Liver (tissue), 8 donors: ENCODE measurements at regions not wholly inside any gene's neighbourhood (a gene's known extent, or its start where the extent isn't known, plus 50 kb on each side); places are given as distances from the start of the nearest gene placed in this dataset.

Experiments used
- DNase-seq: peaks from one replicate; pipeline ENCODE4 v3.0.0-alpha.2; 2017; ENCODE audit warnings: low spot score
- H3K27ac ChIP-seq, 2 donors: one replicate each; pipeline ENCODE4 v1.7.0; 2013; ENCODE audit warnings: inconsistent platforms in 2 of 2, low read length in 2 of 2, control low read depth in 1 of 2, low read depth in 1 of 2, mild to moderate bottlenecking in 1 of 2
- H3K27me3 ChIP-seq, 4 donors: one replicate each; pipeline versions ENCODE4 v1.6.1 to v1.7.0; 2013; ENCODE audit warnings: low read length in 3 of 4, inconsistent platforms in 1 of 4, mild to moderate bottlenecking in 1 of 4, moderate library complexity in 1 of 4; ENCODE audit not compliant: control insufficient read depth in 4 of 4, insufficient read depth in 4 of 4
- H3K36me3 ChIP-seq, 4 donors: one replicate each; pipeline versions ENCODE4 v1.6.1 to v1.7.0; 2013; ENCODE audit warnings: low read length in 3 of 4, mild to moderate bottlenecking in 3 of 4, low read depth in 1 of 4, moderate library complexity in 1 of 4; ENCODE audit not compliant: control insufficient read depth in 4 of 4, insufficient read depth in 3 of 4
- H3K4me1 ChIP-seq, 4 donors: one replicate each; pipeline versions ENCODE4 v1.6.1 to v1.7.0; 2013; ENCODE audit warnings: low read length in 3 of 4, mild to moderate bottlenecking in 3 of 4, moderate library complexity in 1 of 4; ENCODE audit not compliant: control insufficient read depth in 4 of 4, insufficient read depth in 4 of 4
- H3K4me3 ChIP-seq, 3 donors: one replicate each; pipeline versions ENCODE4 v1.6.1 to v1.7.0; 2013; ENCODE audit warnings: low read length in 3 of 3, control low read depth in 1 of 3, low read depth in 1 of 3, mild to moderate bottlenecking in 1 of 3
- H3K9ac ChIP-seq, 2 donors: one replicate each; pipeline ENCODE4 v1.7.0; 2013; ENCODE audit warnings: low read length in 2 of 2, mild to moderate bottlenecking in 2 of 2, moderate library complexity in 2 of 2, control low read depth in 1 of 2, low read depth in 1 of 2
- H3K9me3 ChIP-seq, 4 donors: one replicate each; pipeline versions ENCODE4 v1.6.1 to v1.7.0; 2013; ENCODE audit warnings: low read length in 3 of 4; ENCODE audit not compliant: control insufficient read depth in 4 of 4
- ATF3 ChIP-seq: IDR thresholded peaks from 2 replicates; pipeline ENCODE4 v1.6.1; 2016; ENCODE audit warnings: antibody characterized with exemption
- FOXA2 ChIP-seq: IDR thresholded peaks from 2 replicates; pipeline ENCODE4 v1.6.1; 2016; ENCODE audit warnings: antibody characterized with exemption
- GABPA ChIP-seq, 2 donors: IDR thresholded peaks in 1 of 2; conservative IDR thresholded peaks in 1 of 2; 2 replicates each; pipeline ENCODE4 v1.6.1; 2016; ENCODE audit warnings: antibody characterized with exemption in 2 of 2, mild to moderate bottlenecking in 1 of 2, moderate library complexity in 1 of 2
- HNF4A ChIP-seq, 2 donors: conservative IDR thresholded peaks; 2 replicates each; pipeline ENCODE4 v1.6.1; 2016; ENCODE audit warnings: antibody characterized with exemption in 2 of 2, mild to moderate bottlenecking in 2 of 2
- JUND ChIP-seq, 2 donors: IDR thresholded peaks; 2 replicates each; pipeline ENCODE4 v1.6.1; 2016; ENCODE audit warnings: antibody characterized with exemption in 2 of 2
- NR2F2 ChIP-seq: IDR thresholded peaks from 2 replicates; pipeline ENCODE4 v1.6.1; 2016; ENCODE audit warnings: antibody characterized with exemption
- SP1 ChIP-seq: IDR thresholded peaks from 2 replicates; pipeline ENCODE4 v1.6.1; 2018; ENCODE audit warnings: antibody characterized with exemption, mild to moderate bottlenecking
- TAF1 ChIP-seq: conservative IDR thresholded peaks from 2 replicates; pipeline ENCODE4 v1.6.1; 2016; ENCODE audit warnings: antibody characterized with exemption, mild to moderate bottlenecking
- WGBS: extraction: QIAGEN DNeasy Blood & Tissue Kit; methylation state at CpG from one replicate; pipeline ENCODE4 v1.1.7; 2013; 5-methylcytosine and 5-hydroxymethylcytosine counted together
- TF ChIP-seq, protein P1 (sequence below): IDR thresholded peaks from 2 replicates; pipeline ENCODE4 v1.6.1; 2016; ENCODE audit warnings: antibody characterized with exemption, mild to moderate bottlenecking
- TF ChIP-seq, protein P2 (sequence below): fragments of 150-350 bp; IDR thresholded peaks from 2 replicates; pipeline ENCODE4 v1.5.1; 2017; ENCODE audit warnings: improper control_type of control experiment, low read depth, low read length; ENCODE audit not compliant: missing input control
- donor health status: healthy.
- donor health status: healthy.
- donor health status: healthy.
- donor health status: healthy.
- donor health status: healthy.

DNA sequence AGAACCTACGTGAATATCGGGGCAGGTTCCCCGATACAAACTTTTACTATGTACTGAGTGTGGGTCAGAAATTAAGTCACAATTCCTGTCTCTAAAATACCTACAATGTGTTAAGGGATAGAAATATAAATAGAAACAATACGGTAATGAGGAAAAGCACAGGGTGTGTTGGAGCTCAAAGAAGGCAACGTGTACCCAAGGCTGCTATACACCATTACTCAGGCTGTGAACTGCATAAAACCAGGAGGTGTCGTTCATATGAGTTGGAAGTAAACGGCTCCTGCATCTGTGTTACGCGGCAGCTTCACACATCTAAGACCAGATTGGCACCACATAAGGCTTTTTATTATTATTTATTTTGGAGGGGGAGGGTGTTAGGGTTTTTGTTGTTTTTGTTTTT lies 50.1 kb upstream of the TRPM3 start:
- no peaks in the 10 kb centered on the region for H3K27me3 ChIP-seq
- no peak for DNase-seq
- H3K9ac ChIP-seq = no peak overlapping the region
- no peaks in the 10 kb centered on the region for H3K4me1 ChIP-seq
- no peak overlapping the region for H3K4me3 ChIP-seq
- TF ChIP-seq NR2F2 (no peak), TAF1 (no peak), FOXA2 (no peak), HNF4A (conservative IDR thresholded peaks at IDR 0.05) (no peak), JUND (IDR thresholded peaks at IDR 0.05) (no peak), ATF3 (no peak), GABPA (IDR thresholded peaks at IDR 0.05 in 1 of 2, conservative IDR thresholded peaks at IDR 0.05 in 1 of 2) (no peak), SP1 (no peak)
- TF ChIP-seq, protein P1, sequence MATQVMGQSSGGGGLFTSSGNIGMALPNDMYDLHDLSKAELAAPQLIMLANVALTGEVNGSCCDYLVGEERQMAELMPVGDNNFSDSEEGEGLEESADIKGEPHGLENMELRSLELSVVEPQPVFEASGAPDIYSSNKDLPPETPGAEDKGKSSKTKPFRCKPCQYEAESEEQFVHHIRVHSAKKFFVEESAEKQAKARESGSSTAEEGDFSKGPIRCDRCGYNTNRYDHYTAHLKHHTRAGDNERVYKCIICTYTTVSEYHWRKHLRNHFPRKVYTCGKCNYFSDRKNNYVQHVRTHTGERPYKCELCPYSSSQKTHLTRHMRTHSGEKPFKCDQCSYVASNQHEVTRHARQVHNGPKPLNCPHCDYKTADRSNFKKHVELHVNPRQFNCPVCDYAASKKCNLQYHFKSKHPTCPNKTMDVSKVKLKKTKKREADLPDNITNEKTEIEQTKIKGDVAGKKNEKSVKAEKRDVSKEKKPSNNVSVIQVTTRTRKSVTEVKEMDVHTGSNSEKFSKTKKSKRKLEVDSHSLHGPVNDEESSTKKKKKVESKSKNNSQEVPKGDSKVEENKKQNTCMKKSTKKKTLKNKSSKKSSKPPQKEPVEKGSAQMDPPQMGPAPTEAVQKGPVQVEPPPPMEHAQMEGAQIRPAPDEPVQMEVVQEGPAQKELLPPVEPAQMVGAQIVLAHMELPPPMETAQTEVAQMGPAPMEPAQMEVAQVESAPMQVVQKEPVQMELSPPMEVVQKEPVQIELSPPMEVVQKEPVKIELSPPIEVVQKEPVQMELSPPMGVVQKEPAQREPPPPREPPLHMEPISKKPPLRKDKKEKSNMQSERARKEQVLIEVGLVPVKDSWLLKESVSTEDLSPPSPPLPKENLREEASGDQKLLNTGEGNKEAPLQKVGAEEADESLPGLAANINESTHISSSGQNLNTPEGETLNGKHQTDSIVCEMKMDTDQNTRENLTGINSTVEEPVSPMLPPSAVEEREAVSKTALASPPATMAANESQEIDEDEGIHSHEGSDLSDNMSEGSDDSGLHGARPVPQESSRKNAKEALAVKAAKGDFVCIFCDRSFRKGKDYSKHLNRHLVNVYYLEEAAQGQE = no peak
- TF ChIP-seq, protein P2, sequence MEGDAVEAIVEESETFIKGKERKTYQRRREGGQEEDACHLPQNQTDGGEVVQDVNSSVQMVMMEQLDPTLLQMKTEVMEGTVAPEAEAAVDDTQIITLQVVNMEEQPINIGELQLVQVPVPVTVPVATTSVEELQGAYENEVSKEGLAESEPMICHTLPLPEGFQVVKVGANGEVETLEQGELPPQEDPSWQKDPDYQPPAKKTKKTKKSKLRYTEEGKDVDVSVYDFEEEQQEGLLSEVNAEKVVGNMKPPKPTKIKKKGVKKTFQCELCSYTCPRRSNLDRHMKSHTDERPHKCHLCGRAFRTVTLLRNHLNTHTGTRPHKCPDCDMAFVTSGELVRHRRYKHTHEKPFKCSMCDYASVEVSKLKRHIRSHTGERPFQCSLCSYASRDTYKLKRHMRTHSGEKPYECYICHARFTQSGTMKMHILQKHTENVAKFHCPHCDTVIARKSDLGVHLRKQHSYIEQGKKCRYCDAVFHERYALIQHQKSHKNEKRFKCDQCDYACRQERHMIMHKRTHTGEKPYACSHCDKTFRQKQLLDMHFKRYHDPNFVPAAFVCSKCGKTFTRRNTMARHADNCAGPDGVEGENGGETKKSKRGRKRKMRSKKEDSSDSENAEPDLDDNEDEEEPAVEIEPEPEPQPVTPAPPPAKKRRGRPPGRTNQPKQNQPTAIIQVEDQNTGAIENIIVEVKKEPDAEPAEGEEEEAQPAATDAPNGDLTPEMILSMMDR = no peak
- H3K27ac ChIP-seq = no peak overlapping the region
- no peaks in the 10 kb centered on the region for H3K36me3 ChIP-seq
- no peaks in the 10 kb centered on the region for H3K9me3 ChIP-seq
- WGBS = 83% methylated on average over 9 of the region's 9 CpGs
